Stimulated activated naive CD4-positive, alpha-beta T cell (primary cell): ENCODE measurements at regions not wholly inside any gene's neighbourhood (a gene's known extent, or its start where the extent isn't known, plus 50 kb on each side); places are given as distances from the start of the nearest gene placed in this dataset.

Source experiments
- DNase-seq, 6 experiments: peaks; one replicate each; lab custom pipeline; 2025; lab: John Stamatoyannopoulos, UW

DNA sequence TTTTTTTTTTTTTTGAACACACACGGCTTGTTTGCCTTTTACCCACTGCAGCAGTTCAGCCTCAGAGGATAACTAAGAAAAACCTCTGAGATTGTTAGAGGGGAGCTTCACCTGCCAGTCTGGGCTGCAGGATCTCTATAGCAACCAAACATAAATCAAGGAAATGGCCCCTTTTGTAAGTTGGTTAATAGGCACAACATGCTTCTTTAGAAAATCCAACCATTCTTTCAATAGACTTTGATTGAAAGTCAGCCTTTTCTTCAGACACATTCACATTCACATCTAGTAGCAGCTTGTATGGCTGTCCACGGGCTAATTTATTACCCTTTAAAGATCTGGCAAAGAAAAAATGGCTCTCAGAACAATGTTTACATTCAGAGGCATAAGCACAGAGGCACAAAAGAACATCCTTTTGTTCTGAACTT lies 136.6 kb upstream of the RARB start:
- DNase-seq, result no peak

GRCh38 chr3:25292036-25292435 lies 136.0 kb upstream of the RARB start:
- DNase-seq, result no peak

- DNase-seq, result no peak
Measured at GRCh38 chr3:25292595-25292994, 135.5 kb upstream of the RARB start.

DNA sequence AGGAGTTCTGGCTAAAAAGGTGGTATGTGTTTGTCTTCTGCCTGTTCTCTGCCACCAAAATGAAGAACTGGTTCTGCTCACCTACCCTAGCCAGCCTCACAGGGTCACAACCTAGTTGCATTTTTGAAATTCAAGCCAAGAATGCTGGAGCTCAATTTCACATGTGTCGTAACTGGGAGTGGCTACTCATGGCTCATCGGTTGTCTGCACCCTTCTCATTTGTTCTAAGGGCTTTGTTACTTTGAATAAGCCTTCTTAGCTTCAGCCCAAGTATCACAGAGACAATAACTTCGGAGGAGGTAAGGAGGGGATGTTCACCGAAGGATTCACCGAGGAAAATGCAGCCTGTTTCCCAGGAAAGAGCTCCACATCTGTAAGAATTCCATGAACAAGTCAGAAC lies 134.3 kb upstream of the RARB start:
- no peak for DNase-seq

- no peak for DNase-seq
Measured at GRCh38 chr3:25294169-25294805, 133.8 kb upstream of the RARB start.

GRCh38 chr3:25297667-25298585 lies 130.1 kb upstream of the RARB start:
- DNase-seq, result no peak

GRCh38 chr3:25300141-25300540 lies 127.9 kb upstream of the RARB start:
- no peak for DNase-seq

GRCh38 chr3:25304916-25305315 lies 123.1 kb upstream of the RARB start:
- no peak for DNase-seq

GRCh38 chr3:25306066-25306465 lies 122.0 kb upstream of the RARB start:
- no peak for DNase-seq

DNA sequence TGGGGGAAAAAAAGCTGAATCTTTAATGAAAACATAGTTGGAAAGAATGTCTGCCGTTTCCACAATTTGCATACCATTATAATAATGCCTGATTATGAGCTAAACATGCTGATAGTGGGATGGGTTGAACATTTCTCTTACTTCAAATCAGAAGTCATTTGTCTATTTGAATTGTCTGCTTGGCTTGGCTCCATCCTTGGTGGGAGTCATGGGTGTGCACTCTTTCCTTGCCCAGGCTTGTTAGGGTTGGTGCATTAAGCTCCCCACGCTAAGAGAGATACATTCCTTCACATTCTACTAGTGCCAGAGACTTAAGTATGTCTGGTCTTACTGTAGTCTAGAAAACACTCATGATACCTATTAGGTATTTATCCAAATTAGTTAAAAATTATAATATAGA lies 121.4 kb upstream of the RARB start:
- DNase-seq, result no peak

- DNase-seq, result no peak
Measured at GRCh38 chr3:25313286-25313685, 114.8 kb upstream of the RARB start.

DNA sequence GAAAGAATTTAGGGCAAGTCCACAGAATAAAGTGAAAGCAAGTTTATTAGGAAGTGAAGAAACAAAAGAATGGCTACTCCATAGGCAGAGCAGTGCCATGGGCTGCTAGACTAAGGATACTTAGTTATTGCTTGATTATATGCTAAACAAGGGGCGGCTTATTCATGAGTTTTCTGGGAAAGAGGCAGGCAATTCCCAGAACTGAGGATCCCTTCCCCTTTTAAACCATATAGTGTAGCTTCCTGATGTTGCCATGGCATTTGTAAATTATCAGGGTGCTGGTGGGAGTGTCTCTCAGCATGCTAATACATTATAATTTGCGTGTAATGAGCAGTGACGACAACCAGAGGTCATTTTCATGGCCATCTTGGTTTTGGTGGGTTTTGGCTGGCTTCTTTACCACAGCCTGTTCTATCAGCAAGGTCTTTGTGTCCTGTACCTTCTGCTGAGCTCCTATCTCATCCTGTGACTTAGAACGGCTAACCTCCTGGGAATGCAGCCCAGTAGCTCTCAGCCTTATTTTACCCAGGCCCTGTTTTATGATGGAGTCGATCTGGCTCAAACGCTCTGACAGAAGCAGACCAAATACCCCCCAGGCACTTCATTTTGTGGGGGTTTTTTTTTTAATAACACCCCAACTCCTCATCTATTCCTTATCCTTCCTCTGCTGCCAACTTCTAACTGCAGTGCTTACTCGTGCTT lies 103.0 kb upstream of the RARB start:
- no peak for DNase-seq

DNA sequence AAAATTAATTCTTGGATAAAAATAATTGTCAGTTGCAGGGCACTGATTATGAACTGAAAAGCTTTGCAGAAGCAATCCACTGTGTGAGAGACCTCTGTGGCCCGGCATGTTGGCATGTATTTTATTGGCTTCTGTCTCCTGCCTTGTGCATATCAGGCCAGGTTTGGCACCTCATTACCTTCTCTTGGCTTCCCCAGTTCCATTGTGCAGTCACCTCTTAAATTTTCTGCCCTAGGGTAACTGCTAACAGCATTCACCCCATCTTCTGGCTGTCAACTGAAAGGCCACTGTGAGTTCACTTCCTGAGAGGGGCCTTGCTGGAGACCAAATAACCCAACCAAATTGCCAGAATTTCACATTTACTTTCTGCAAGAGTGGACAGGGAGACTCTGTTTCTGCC lies 92.7 kb upstream of the RARB start:
- DNase-seq, result no peak

GRCh38 chr3:25338158-25338725 lies 89.8 kb upstream of the RARB start:
- DNase-seq, result no peak

GRCh38 chr3:25339225-25339624 lies 88.8 kb upstream of the RARB start:
- DNase-seq, result no peak

- DNase-seq, result no peak
Measured at GRCh38 chr3:25344670-25345069, 83.4 kb upstream of the RARB start.

GRCh38 chr3:25349095-25349494 lies 79.0 kb upstream of the RARB start:
- DNase-seq, result no peak

DNA sequence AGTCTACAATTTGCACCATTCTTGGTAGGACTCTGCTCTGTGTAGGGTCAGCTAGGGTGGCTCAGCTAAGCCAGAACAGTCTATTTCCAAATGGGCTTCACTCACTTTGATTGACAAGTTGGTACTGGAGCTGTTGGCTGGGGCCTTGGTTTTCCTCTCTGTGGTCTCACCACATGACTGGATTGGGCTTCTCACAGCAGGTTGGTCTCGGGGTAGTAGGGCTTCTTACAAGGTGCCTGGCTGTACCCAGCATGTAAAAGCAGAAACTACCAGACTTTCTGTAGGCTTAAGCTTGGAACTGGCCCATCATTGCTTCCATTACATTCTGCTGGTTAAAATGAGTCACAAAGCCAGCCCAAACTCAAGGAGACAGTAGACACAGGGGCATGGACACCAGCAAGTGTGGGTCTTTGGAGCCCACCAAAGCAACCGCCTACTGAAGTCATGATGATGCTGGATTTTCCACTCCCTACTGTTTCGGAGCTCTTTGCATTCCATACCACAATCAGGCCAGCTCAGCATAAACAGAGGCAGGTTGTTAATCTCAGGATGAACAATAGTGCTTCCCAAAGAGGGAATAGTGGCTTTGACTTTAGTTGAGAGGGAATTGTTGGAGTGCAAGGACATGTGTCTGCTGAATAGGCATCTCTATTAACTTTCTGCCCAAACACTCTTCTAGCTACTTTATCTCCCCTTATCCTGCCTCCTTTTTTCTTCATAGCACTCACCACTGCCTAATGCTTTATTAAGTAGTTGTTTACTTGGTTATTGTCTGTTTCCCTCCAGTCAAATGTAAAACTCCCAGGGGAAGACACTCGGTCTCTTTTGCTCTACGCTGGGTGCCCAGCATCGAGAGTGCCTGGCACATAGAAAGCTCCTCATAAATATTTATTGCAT lies 78.0 kb upstream of the RARB start:
- no peak for DNase-seq

DNA sequence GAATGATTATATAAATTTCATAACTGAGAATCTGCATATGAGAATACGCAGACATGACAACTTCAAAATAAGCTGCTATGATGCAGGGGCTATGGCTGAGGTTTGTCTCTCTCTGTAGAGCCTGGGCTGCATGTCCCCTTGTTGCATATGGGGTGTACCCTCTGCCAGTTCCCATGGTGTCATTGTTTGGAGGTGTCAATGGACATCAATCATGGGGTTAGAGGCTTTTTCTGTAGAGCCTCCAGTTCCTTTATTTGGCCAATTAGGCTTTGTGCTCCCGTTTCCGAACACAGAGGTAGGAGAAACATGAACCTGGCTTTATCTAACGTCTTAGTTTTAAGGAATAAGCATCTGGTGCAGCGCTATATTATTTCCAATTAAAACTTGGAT lies 77.3 kb upstream of the RARB start:
- DNase-seq, result no peak

DNA sequence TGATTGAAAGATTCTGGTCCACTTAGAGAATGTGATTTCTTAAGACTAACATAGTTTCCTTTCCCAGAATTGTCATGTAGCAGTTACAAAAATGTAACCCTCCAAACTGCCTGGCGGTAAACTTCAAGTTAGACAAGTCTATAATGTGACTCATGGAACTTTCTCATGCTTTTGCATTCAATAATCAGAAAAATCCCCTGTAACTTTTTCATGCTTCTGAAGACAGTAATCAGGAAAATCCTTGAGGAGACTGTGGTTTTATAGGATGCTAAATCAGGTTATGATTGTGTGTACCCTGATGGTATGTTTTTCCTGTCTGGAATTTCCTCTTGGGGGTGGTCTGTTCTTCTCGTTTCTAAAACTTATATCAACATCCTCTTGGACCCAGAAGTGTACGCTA lies 74.0 kb upstream of the RARB start:
- DNase-seq, result no peak

- DNase-seq, result no peak
Measured at GRCh38 chr3:25355034-25355885, 72.8 kb upstream of the RARB start.
